ENCODE measurements at regions not wholly inside any gene's neighbourhood (a gene's known extent, or its start where the extent isn't known, plus 50 kb on each side); places are given as distances from the start of the nearest gene placed in this dataset.

DNA sequence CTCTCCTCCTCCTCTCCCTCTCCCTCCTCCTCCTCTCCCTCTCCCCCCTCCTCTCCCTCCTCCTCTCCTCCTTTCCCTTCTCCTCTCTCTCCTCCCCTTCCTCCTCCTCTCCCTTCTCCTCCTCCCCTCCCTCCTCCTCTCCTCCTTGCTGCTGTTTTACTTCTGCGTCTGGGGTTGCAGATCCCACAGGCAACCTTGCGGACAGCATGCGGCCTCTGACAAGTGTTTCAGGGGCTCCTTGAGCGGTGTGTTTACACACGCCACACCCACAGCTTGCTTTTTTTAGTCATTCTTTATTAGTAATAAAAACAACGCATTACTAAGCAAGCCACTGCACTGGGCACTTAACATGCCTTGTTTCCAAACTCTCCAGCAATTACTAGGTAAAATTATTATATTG lies 81.9 kb downstream of the TFAP2C start:
- TF ChIP-seq, protein P1, sequence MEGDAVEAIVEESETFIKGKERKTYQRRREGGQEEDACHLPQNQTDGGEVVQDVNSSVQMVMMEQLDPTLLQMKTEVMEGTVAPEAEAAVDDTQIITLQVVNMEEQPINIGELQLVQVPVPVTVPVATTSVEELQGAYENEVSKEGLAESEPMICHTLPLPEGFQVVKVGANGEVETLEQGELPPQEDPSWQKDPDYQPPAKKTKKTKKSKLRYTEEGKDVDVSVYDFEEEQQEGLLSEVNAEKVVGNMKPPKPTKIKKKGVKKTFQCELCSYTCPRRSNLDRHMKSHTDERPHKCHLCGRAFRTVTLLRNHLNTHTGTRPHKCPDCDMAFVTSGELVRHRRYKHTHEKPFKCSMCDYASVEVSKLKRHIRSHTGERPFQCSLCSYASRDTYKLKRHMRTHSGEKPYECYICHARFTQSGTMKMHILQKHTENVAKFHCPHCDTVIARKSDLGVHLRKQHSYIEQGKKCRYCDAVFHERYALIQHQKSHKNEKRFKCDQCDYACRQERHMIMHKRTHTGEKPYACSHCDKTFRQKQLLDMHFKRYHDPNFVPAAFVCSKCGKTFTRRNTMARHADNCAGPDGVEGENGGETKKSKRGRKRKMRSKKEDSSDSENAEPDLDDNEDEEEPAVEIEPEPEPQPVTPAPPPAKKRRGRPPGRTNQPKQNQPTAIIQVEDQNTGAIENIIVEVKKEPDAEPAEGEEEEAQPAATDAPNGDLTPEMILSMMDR (IDR thresholded peaks at IDR 0.05): no peak
- no peak for TF ChIP-seq EZH2 (IDR thresholded peaks at IDR 0.05)
